CD14-positive monocyte (primary cell): ENCODE measurements at regions not wholly inside any gene's neighbourhood (a gene's known extent, or its start where the extent isn't known, plus 50 kb on each side); places are given as distances from the start of the nearest gene placed in this dataset.

Experiments used
- DNase-seq, 3 donors: peaks; one replicate each; pipeline ENCODE4 v3.0.0-alpha.2; 2011 to 2022
- H2AFZ ChIP-seq: 2 replicates; pipeline ENCODE4 v1.6.0; 2012; ENCODE audit warnings: mild to moderate bottlenecking, low read depth, low read length, inconsistent platforms; ENCODE audit not compliant: insufficient read depth, poor library complexity, severe bottlenecking
- H3K27ac ChIP-seq, 2 donors: 1 replicate in 1 of 2; 2 replicates in 1 of 2; pipeline ENCODE4 v1.5.1; 2012 to 2013; ENCODE audit warnings: low read length in 2 of 2, control low read depth in 1 of 2, inconsistent platforms in 1 of 2, low read depth in 1 of 2, mild to moderate bottlenecking in 1 of 2
- H3K27me3 ChIP-seq, 2 donors: one replicate each; pipeline versions ENCODE4 v1.6.0 to v1.6.1; 2011 to 2013; ENCODE audit warnings: low read length in 2 of 2; ENCODE audit not compliant: control insufficient read depth in 2 of 2, insufficient read depth in 2 of 2
- H3K36me3 ChIP-seq, 2 donors: replicated peaks in 1 of 2; 1 replicate in 1 of 2; 2 replicates in 1 of 2; pipeline versions ENCODE4 v1.5.1 to v1.6.1; 2012 to 2013; ENCODE audit warnings: low read length in 2 of 2, control low read depth in 1 of 2, inconsistent platforms in 1 of 2, mild to moderate bottlenecking in 1 of 2; ENCODE audit not compliant: insufficient read depth in 2 of 2, control insufficient read depth in 1 of 2
- H3K4me1 ChIP-seq, 2 donors: 1 replicate in 1 of 2; 2 replicates in 1 of 2; pipeline versions ENCODE4 v1.5.1 to v1.6.1; 2012 to 2013; ENCODE audit warnings: low read length in 2 of 2, control low read depth in 1 of 2, inconsistent platforms in 1 of 2, mild to moderate bottlenecking in 1 of 2, moderate library complexity in 1 of 2; ENCODE audit not compliant: insufficient read depth in 2 of 2, control insufficient read depth in 1 of 2
- H3K4me2 ChIP-seq: replicated peaks from 2 replicates; pipeline ENCODE3; 2012; ENCODE audit warnings: low read length, moderate library complexity, mild to moderate bottlenecking; ENCODE audit not compliant: poor library complexity, severe bottlenecking; ENCODE audit errors: extremely low read depth
- H3K4me3 ChIP-seq, 3 experiments: fragments of 200-600 bp in 1 of 3; sonication (generic) in 1 of 3; replicated peaks in 1 of 3; 1 replicate in 2 of 3; 2 replicates in 1 of 3; pipeline ENCODE4 v1.5.1; 2011 to 2013; ENCODE audit warnings: low read length in 3 of 3, mild to moderate bottlenecking in 3 of 3, control low read depth in 2 of 3, low read depth in 2 of 3, inconsistent platforms in 1 of 3, moderate library complexity in 1 of 3
- H3K79me2 ChIP-seq: 2 replicates; pipeline ENCODE4 v1.6.0; 2012; ENCODE audit warnings: mild to moderate bottlenecking, control low read depth, inconsistent platforms, low read length, moderate library complexity; ENCODE audit not compliant: insufficient read depth
- H3K9ac ChIP-seq: 2 replicates; pipeline ENCODE4 v1.6.0; 2017; ENCODE audit warnings: low read length, mild to moderate bottlenecking; ENCODE audit not compliant: insufficient read depth, poor library complexity, severe bottlenecking
- H3K9me3 ChIP-seq, 2 donors: replicated peaks in 1 of 2; 1 replicate in 1 of 2; 2 replicates in 1 of 2; pipeline versions ENCODE4 v1.5.1 to v1.6.1; 2012 to 2013; ENCODE audit warnings: low read length in 2 of 2, control low read depth in 1 of 2; ENCODE audit not compliant: control insufficient read depth in 1 of 2, insufficient read depth in 1 of 2
- H4K20me1 ChIP-seq: 2 replicates; pipeline ENCODE4 v1.6.0; 2012; ENCODE audit warnings: mild to moderate bottlenecking, low read length, control low read depth, moderate library complexity; ENCODE audit not compliant: insufficient read depth
- H3K27ac Mint-ChIP-seq, 7 donors: one replicate each; pipeline ENCODE4 v1.8.0; 2020; ENCODE audit warnings: mild to moderate bottlenecking in 7 of 7, mixed read lengths in 7 of 7, moderate library complexity in 6 of 7, inconsistent platforms in 2 of 7
- H3K27me3 Mint-ChIP-seq, 3 donors: one replicate each; pipeline ENCODE4 v1.8.0; 2021 to 2022; ENCODE audit warnings: low read depth in 3 of 3, mild to moderate bottlenecking in 3 of 3, mixed read lengths in 3 of 3, moderate library complexity in 3 of 3, inconsistent platforms in 1 of 3
- H3K36me3 Mint-ChIP-seq, 2 donors: one replicate each; pipeline ENCODE4 v1.8.0; 2020; ENCODE audit warnings: mixed read lengths in 2 of 2, inconsistent platforms in 1 of 2, mild to moderate bottlenecking in 1 of 2
- H3K4me1 Mint-ChIP-seq: one replicate; pipeline ENCODE4 v1.8.0; 2020; ENCODE audit warnings: mild to moderate bottlenecking, mixed read lengths
- H3K4me3 Mint-ChIP-seq, 2 donors: one replicate each; pipeline ENCODE4 v1.8.0; 2020; ENCODE audit warnings: mild to moderate bottlenecking in 2 of 2, mixed read lengths in 2 of 2, moderate library complexity in 1 of 2
- H3K9me3 Mint-ChIP-seq, 7 donors: one replicate each; pipeline ENCODE4 v1.8.0; 2020 to 2022; ENCODE audit warnings: mixed read lengths in 7 of 7, mild to moderate bottlenecking in 6 of 7, moderate library complexity in 6 of 7, inconsistent platforms in 2 of 7
- CTCF ChIP-seq: fragments of 200-600 bp; IDR thresholded peaks from one replicate; pipeline ENCODE4 v1.8.0; 2022; ENCODE audit warnings: antibody characterized with exemption, mild to moderate bottlenecking
- WGBS: methylation state at CpG from one replicate; pipeline ENCODE4 v1.1.5; 2013; ENCODE audit warnings: missing lambda C conversion rate; ENCODE audit not compliant: insufficient coverage; 5-methylcytosine and 5-hydroxymethylcytosine counted together
- intact Hi-C, 2 donors: fragments of 100-400 bp; cut with micrococcal nuclease; formaldehyde crosslinking; loops; one replicate each; pipeline versions ENCODE4 v1.15.0 to v1.15.1; 2023

GRCh38 chrX:6961286-6962005, 186.1 kb upstream of the STS start:
- intact Hi-C loops, result no loop called here
- peaks cover 9 to 18% of the 10 kb centered on the region in 2 donors for H3K9me3 ChIP-seq
- H3K4me2 ChIP-seq, result no peak overlapping the region
- Mint-ChIP-seq H3K27me3 (no peaks in the 10 kb centered on the region), H3K36me3 (no peaks in the 10 kb centered on the region), H3K9me3 (peaks cover 0 to 19% (median 6%) of the 10 kb centered on the region in 7 donors), H3K4me1 (no peaks in the 10 kb centered on the region), H3K4me3 (no peak overlapping the region), H3K27ac (no peak overlapping the region)
- no peak overlapping the region for H3K9ac ChIP-seq
- no peak overlapping the region for H3K27ac ChIP-seq
- no peak overlapping the region for H3K4me3 ChIP-seq
- no peaks in the 10 kb centered on the region for H3K27me3 ChIP-seq
- no peak for DNase-seq
- H3K4me1 ChIP-seq, result no peaks in the 10 kb centered on the region
- H3K79me2 ChIP-seq, result no peaks in the 10 kb centered on the region
- H4K20me1 ChIP-seq, result no peaks in the 10 kb centered on the region
- H3K36me3 ChIP-seq, result no peaks in the 10 kb centered on the region
- no CpG with 5 or more reads among the region's 2 CpGs for WGBS
- TF ChIP-seq CTCF, result no peak
- H2AFZ ChIP-seq, result no peak overlapping the region

GRCh38 chrX:6959006-6959405, 188.5 kb upstream of the STS start:
- DNase-seq, result no peak
- no peaks in the 10 kb centered on the region for H3K4me1 Mint-ChIP-seq
- H3K27ac Mint-ChIP-seq, result no peak overlapping the region
- no peak overlapping the region for H3K9ac ChIP-seq
- no peaks in the 10 kb centered on the region for H3K27me3 Mint-ChIP-seq
- no peak overlapping the region for H3K4me3 Mint-ChIP-seq
- no peaks in the 10 kb centered on the region for H4K20me1 ChIP-seq
- intact Hi-C loops, result no loop called here
- H3K36me3 Mint-ChIP-seq, result no peaks in the 10 kb centered on the region
- no peak overlapping the region for H3K4me2 ChIP-seq
- no peak overlapping the region for H3K4me3 ChIP-seq
- H3K4me1 ChIP-seq, result no peaks in the 10 kb centered on the region
- peaks cover 16 to 22% of the 10 kb centered on the region in 2 donors for H3K9me3 ChIP-seq
- H3K27ac ChIP-seq, result no peak overlapping the region
- H3K36me3 ChIP-seq, result no peaks in the 10 kb centered on the region
- H2AFZ ChIP-seq, result no peak overlapping the region
- peaks cover 0 to 22% (median 8%) of the 10 kb centered on the region in 7 donors for H3K9me3 Mint-ChIP-seq
- H3K27me3 ChIP-seq, result no peaks in the 10 kb centered on the region
- no peaks in the 10 kb centered on the region for H3K79me2 ChIP-seq
- TF ChIP-seq CTCF, result no peak
